ENCODE measurements at regions not wholly inside any gene's neighbourhood (a gene's known extent, or its start where the extent isn't known, plus 50 kb on each side); places are given as distances from the start of the nearest gene placed in this dataset.

- no peak for DNase-seq (ENCODE audit: low spot score)
Observed at GRCh38 chr7:19442016-19442785, 266.6 kb downstream of the POLR1F start.

GRCh38 chr7:19439517-19439916 lies 269.3 kb downstream of the POLR1F start:
- no peak for DNase-seq (ENCODE audit: low spot score)

DNA sequence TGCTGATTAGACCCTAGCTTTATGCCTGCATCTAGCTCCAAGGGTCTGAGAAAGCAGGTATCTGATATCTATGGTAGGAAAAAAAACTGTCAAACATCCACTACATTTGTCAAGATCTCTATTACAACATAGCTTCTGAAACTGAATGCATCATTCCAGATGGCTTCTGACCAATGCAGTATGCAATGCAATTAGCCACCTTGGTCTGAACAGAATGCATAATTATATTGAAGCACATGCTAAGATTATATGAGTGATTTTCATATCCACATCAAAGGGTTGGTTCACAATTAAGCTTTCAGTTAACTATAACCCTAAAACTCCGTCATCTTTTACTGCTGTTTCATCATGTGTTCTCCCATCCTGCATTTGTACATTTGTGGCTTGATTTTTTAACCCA lies 271.4 kb downstream of the POLR1F start:
- DNase-seq (ENCODE audit: low spot score): no peak

DNA sequence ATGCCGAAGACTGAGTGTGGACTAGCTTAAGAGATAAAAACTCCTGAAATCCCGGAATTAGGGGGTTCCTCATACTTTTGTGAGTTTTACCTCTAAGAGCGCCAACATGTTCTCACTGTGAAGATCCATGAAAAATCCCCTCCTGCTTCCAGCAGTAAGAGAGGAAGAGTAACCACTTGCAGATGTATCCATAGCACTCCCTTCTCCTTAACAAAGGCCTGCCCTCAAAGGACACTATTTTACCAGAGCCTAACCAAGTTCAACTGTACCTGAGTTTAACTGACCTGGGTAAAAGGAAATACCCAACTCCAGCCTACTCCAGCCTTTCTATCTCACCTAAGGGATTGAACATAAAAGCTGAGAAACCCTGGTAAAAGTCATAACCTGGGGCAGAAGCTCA lies 280.9 kb downstream of the POLR1F start:
- no peak for DNase-seq (ENCODE audit: low spot score)

DNA sequence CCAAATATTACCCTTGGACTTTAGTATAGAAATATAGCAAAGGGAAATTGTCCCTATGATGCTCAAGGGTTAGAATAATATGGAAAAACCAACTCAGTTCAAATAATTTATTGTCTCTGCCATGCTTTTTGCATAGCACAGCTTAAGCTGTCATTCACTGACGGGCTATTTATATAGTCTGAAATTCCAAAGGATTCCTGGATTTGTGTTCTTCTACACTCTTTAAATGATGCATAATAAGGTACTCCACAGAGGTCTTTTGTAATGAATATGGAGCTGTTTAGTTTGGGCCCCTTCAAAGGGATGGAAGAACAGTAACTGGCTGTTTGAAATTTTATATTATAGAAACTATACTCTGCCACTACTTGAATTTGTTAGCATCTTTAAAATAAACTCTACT lies 276.6 kb upstream of the FERD3L start:
- DNase-seq (ENCODE audit: low spot score): no peak

- DNase-seq (ENCODE audit: low spot score): no peak
Observed at GRCh38 chr7:19417231-19417630, 272.0 kb upstream of the FERD3L start.

DNA sequence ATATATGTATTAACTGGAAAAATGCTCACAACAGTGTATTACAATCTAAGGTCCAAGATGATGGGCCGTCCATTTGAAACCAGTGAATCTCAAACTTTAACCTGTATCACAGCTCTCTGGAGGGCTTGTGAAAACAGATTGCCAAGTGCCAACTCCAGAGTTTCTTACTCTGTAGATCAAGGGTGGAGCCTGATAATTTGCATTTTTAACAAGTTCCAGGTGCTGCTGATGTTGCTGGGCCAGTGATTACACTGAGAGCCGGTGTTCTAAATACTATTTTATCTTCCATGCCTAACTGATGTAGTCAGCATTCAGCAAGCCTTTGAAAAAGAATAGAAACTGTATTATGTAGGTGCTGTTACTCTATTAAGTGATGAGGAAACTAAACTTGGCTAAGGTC lies 269.9 kb upstream of the FERD3L start:
- DNase-seq (ENCODE audit: low spot score): no peak

- DNase-seq (ENCODE audit: low spot score): no peak
Observed at GRCh38 chr7:19413443-19413965, 268.3 kb upstream of the FERD3L start.

GRCh38 chr7:19410691-19411090 lies 265.5 kb upstream of the FERD3L start:
- DNase-seq (ENCODE audit: low spot score): no peak

- DNase-seq (ENCODE audit: low spot score): no peak
Observed at GRCh38 chr7:19410106-19410505, 264.9 kb upstream of the FERD3L start.

DNA sequence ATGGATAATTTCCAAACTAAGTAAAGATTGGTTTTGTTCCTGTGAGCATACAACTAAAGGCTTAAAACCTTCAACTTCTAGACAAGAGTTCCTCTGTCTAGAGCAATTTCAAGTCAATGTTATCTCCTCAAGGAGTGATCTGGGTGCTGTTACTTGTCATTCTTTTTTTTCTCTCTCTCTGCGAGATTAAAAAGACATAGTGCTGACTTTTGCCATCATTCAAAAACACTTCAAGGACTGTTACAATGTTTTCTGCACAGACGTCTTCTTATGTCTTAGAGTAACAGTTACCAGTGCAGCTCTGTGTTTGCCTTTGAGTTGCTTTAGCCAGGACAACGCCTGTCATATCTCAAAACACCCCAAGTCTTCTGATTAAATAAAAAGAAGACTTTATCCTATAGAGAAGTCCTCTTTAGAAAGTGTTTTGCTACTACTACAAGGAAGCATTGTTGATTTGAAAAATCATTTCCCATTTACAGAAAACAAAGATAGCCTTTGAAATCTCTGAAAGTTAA lies 263.5 kb upstream of the FERD3L start:
- no peak for DNase-seq (ENCODE audit: low spot score)

GRCh38 chr7:19407270-19407669 lies 262.0 kb upstream of the FERD3L start:
- no peak for DNase-seq (ENCODE audit: low spot score)

DNA sequence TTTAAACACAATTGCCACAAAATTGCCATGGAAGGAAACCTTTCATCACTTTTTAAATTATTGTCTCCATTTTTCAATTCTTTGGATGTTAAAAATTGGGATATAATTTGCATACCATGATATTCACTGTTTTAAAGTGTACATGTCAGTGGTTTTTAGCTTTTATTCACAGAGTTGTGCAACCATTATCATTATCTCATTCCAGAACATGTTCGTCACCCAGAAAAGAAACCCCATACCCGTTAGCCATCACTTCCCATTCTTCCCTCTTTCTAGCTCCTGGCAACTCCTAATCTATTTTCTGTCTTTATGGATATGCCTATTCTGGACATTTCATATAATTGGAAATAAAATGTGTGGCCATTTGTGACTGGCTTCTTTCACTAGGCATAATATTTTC lies 260.3 kb upstream of the FERD3L start:
- no peak for DNase-seq (ENCODE audit: low spot score)

DNA sequence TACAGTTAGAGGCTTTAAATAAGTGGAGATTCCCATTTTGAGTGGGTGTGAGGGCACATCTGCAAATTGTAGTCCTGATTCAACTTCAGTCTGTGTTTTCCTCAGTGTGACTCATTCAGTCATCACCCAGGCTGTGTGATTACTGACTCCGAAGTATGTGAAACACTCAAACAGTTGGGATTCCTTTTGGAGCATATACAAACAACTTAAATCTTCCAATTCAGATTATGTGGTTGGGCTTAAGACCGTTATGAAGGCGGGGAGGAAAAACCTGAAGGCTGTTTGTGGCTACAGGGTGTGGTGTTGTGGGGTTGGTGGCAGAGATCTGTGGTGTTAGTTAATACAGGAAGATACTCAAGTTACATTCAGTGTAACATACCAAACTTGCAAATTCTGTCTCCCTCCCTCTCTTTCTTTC lies 259.7 kb upstream of the FERD3L start:
- peak; percentile 17 for DNase-seq (ENCODE audit: low spot score)

GRCh38 chr7:19403691-19404090 lies 258.5 kb upstream of the FERD3L start:
- DNase-seq (ENCODE audit: low spot score): no peak

GRCh38 chr7:19401461-19401860 lies 256.2 kb upstream of the FERD3L start:
- DNase-seq (ENCODE audit: low spot score): no peak

DNA sequence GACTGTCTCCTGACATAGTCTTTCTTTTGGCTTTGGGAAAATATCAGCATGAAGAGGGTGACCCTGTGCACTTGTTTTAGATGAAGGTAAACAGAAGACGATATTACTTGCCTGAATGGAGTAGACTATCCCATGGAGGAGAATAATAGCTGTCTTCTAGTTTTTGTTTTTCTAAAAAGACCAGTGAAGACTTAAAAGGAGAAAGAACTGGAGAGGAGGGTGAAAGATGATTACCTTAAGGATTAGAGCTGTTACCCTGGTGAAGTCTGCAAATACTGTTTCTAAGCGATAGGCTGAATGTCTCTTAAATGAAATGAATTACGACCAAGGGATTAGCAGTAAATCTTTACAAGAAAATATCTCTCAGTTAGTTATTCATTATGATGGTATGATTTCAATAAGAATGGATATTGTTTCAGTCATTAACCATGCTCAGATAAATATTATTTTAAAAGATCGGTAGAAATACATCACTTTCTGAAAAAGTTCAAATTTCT lies 255.6 kb upstream of the FERD3L start:
- DNase-seq (ENCODE audit: low spot score): no peak

- DNase-seq (ENCODE audit: low spot score): peak; percentile 54
Observed at GRCh38 chr7:19397911-19398310, 252.7 kb upstream of the FERD3L start.

DNA sequence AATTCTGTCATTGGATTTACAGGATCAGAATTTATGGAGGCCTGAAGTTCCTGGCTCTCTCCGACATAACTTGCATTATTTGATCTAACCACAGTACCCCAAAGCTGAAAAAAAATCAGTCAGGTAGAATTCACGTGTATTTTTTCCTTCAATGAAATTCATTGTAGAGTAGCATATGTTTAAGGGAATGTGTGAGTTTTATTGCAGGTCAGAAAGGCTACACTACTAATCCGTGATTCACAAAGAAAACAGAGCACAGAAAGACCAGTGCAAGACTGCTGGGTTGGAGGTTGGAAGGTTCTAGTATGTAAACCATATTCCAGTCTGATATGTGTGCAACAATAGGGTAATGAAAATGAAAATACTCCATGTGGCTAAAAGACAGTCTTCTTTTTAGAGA lies 247.0 kb upstream of the FERD3L start:
- no peak for DNase-seq (ENCODE audit: low spot score)

DNA sequence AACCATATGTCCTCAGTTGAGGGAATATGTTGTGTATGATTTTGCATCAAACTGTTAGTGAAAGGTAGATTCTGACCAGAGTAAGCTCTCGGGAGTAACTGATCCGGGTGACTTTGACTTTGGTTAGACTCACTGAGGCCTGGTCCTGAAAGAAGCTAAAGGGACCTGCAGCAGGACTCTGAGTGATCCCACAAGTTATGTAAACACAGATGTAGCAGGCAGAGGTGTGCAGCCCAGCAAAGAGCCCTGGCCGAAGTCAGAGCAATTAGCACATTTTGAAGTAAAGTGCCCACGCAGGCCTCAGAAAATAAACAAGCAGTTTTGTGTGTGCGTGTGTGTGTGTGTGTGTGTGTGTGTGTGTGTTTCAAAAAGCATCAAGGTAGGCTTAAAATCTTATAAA lies 245.6 kb upstream of the FERD3L start:
- no peak for DNase-seq (ENCODE audit: low spot score)

DNA sequence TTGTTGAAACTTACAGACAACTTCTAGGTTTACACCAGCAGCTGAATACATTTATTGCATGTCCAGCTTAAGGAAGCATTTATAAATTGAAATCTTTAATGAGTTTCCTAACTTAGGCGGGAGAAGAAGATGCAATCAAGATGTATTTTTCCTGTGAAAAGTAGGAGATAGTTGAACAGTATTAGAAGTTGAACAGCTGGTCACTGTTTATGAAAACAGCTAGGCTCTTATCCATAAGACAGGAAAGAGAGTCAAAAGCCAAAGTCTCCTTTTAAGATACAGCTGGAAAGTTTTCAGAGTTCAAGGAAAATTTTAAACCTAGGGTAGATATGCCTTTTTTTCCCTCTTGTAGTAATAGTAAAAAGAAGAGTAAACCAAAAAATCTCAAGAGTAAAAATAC lies 236.1 kb upstream of the FERD3L start:
- no peak for DNase-seq (ENCODE audit: low spot score)

GRCh38 chr7:19378345-19378714 lies 233.1 kb upstream of the FERD3L start:
- no peak for DNase-seq (ENCODE audit: low spot score)

- no peak for DNase-seq (ENCODE audit: low spot score)
Observed at GRCh38 chr7:19377611-19378344, 232.6 kb upstream of the FERD3L start.

Data from Ammon's horn (tissue), 1 donor.